ENCODE measurements at regions not wholly inside any gene's neighbourhood (a gene's known extent, or its start where the extent isn't known, plus 50 kb on each side); places are given as distances from the start of the nearest gene placed in this dataset.

- H3K27me3 ChIP-seq (replicated peaks), result no peaks in the 10 kb centered on the region
- H3K27ac ChIP-seq, result no peak overlapping the region
- H3K4me3 ChIP-seq, result no peak overlapping the region
- no peaks in the 10 kb centered on the region for H3K36me3 ChIP-seq
- H3K9me3 ChIP-seq (replicated peaks), result no peaks in the 10 kb centered on the region
- no peaks in the 10 kb centered on the region for H3K4me1 ChIP-seq (replicated peaks)
- DNase-seq (ENCODE audit: low read depth in 1 of 2, low spot score in 2 of 2), result no peak
Observed at GRCh38 chr2:62306751-62307468, 111.0 kb downstream of the B3GNT2 start.

GRCh38 chr2:62305421-62306176, 109.7 kb downstream of the B3GNT2 start:
- H3K9me3 ChIP-seq (replicated peaks), result no peaks in the 10 kb centered on the region
- no peak overlapping the region for H3K4me3 ChIP-seq
- H3K4me1 ChIP-seq (replicated peaks), result no peaks in the 10 kb centered on the region
- DNase-seq (ENCODE audit: low read depth in 1 of 2, low spot score in 2 of 2), result no peak
- H3K27ac ChIP-seq, result no peak overlapping the region
- H3K36me3 ChIP-seq, result no peaks in the 10 kb centered on the region
- H3K27me3 ChIP-seq (replicated peaks), result no peaks in the 10 kb centered on the region

GRCh38 chr2:62304429-62305417, 108.8 kb downstream of the B3GNT2 start:
- Histone ChIP-seq H3K27me3 (replicated peaks) (no peaks in the 10 kb centered on the region), H3K4me3 (no peak overlapping the region), H3K36me3 (no peaks in the 10 kb centered on the region), H3K9me3 (replicated peaks) (no peaks in the 10 kb centered on the region), H3K27ac (no peak overlapping the region), H3K4me1 (replicated peaks) (no peaks in the 10 kb centered on the region)
- no peak for DNase-seq (ENCODE audit: low read depth in 1 of 2, low spot score in 2 of 2)

- no peaks in the 10 kb centered on the region for H3K27me3 ChIP-seq (replicated peaks)
- DNase-seq (ENCODE audit: low read depth in 1 of 2, low spot score in 2 of 2), result no peak
- no peaks in the 10 kb centered on the region for H3K4me1 ChIP-seq (replicated peaks)
- H3K9me3 ChIP-seq (replicated peaks), result no peaks in the 10 kb centered on the region
- H3K4me3 ChIP-seq, result no peak overlapping the region
- no peak overlapping the region for H3K27ac ChIP-seq
- no peaks in the 10 kb centered on the region for H3K36me3 ChIP-seq
Observed at GRCh38 chr2:62303788-62304187, 107.9 kb downstream of the B3GNT2 start.

- Histone ChIP-seq H3K4me1 (replicated peaks) (no peaks in the 10 kb centered on the region), H3K27me3 (replicated peaks) (no peaks in the 10 kb centered on the region), H3K36me3 (no peaks in the 10 kb centered on the region), H3K9me3 (replicated peaks) (no peaks in the 10 kb centered on the region), H3K4me3 (no peak overlapping the region), H3K27ac (no peak overlapping the region)
- no peak for DNase-seq (ENCODE audit: low read depth in 1 of 2, low spot score in 2 of 2)
Observed at GRCh38 chr2:62302631-62303435, 106.9 kb downstream of the B3GNT2 start.

GRCh38 chr2:62300925-62301324, 105.0 kb downstream of the B3GNT2 start:
- H3K4me1 ChIP-seq (replicated peaks), result no peaks in the 10 kb centered on the region
- H3K36me3 ChIP-seq, result no peaks in the 10 kb centered on the region
- no peaks in the 10 kb centered on the region for H3K27me3 ChIP-seq (replicated peaks)
- H3K4me3 ChIP-seq, result no peak overlapping the region
- H3K9me3 ChIP-seq (replicated peaks), result no peaks in the 10 kb centered on the region
- DNase-seq (ENCODE audit: low read depth in 1 of 2, low spot score in 2 of 2), result no peak
- H3K27ac ChIP-seq, result no peak overlapping the region

- Histone ChIP-seq H3K4me1 (replicated peaks) (no peaks in the 10 kb centered on the region), H3K36me3 (no peaks in the 10 kb centered on the region), H3K4me3 (no peak overlapping the region), H3K27me3 (replicated peaks) (no peaks in the 10 kb centered on the region), H3K27ac (no peak overlapping the region), H3K9me3 (replicated peaks) (no peaks in the 10 kb centered on the region)
- no peak for DNase-seq (ENCODE audit: low read depth in 1 of 2, low spot score in 2 of 2)
Observed at GRCh38 chr2:62297624-62298010, 101.7 kb downstream of the B3GNT2 start.

GRCh38 chr2:62296832-62297623, 101.1 kb downstream of the B3GNT2 start:
- Histone ChIP-seq H3K4me3 (no peak overlapping the region), H3K27ac (no peak overlapping the region), H3K36me3 (no peaks in the 10 kb centered on the region), H3K27me3 (replicated peaks) (no peaks in the 10 kb centered on the region), H3K9me3 (replicated peaks) (no peaks in the 10 kb centered on the region), H3K4me1 (replicated peaks) (no peaks in the 10 kb centered on the region)
- no peak for DNase-seq (ENCODE audit: low read depth in 1 of 2, low spot score in 2 of 2)

- Histone ChIP-seq H3K4me3 (no peak overlapping the region), H3K9me3 (replicated peaks) (no peaks in the 10 kb centered on the region), H3K27me3 (replicated peaks) (no peaks in the 10 kb centered on the region), H3K36me3 (no peaks in the 10 kb centered on the region), H3K27ac (no peak overlapping the region), H3K4me1 (replicated peaks) (no peaks in the 10 kb centered on the region)
- DNase-seq (ENCODE audit: low read depth in 1 of 2, low spot score in 2 of 2), result no peak
Observed at GRCh38 chr2:62296034-62296831, 100.3 kb downstream of the B3GNT2 start.

GRCh38 chr2:62293490-62294271, 97.8 kb downstream of the B3GNT2 start:
- H3K9me3 ChIP-seq (replicated peaks), result no peaks in the 10 kb centered on the region; the same call in 1 of the 2 replicates
- no peaks in the 10 kb centered on the region for H3K36me3 ChIP-seq
- H3K4me3 ChIP-seq, result no peak overlapping the region
- H3K27ac ChIP-seq, result no peak overlapping the region
- no peak for DNase-seq (ENCODE audit: low read depth in 1 of 2, low spot score in 2 of 2)
- no peaks in the 10 kb centered on the region for H3K27me3 ChIP-seq (replicated peaks)
- H3K4me1 ChIP-seq (replicated peaks), result no peaks in the 10 kb centered on the region

- no peaks in the 10 kb centered on the region; the same call in 1 of the 2 replicates for H3K9me3 ChIP-seq (replicated peaks)
- no peaks in the 10 kb centered on the region for H3K27me3 ChIP-seq (replicated peaks)
- H3K27ac ChIP-seq, result no peak overlapping the region
- H3K4me3 ChIP-seq, result no peak overlapping the region
- H3K4me1 ChIP-seq (replicated peaks), result no peaks in the 10 kb centered on the region
- no peak for DNase-seq (ENCODE audit: low read depth in 1 of 2, low spot score in 2 of 2)
- no peaks in the 10 kb centered on the region for H3K36me3 ChIP-seq
Observed at GRCh38 chr2:62293151-62293489, 97.2 kb downstream of the B3GNT2 start.
